H1 (cell line): ENCODE measurements at regions not wholly inside any gene's neighbourhood (a gene's known extent, or its start where the extent isn't known, plus 50 kb on each side); places are given as distances from the start of the nearest gene placed in this dataset.

Experiments used
- BCL11A ChIP-seq, 2 experiments: IDR thresholded peaks; one replicate each; pipeline ENCODE4 v1.6.1; 2011; ENCODE audit warnings: low read depth in 2 of 2, low read length in 2 of 2, mild to moderate bottlenecking in 2 of 2
- EZH2 ChIP-seq: fragments of 200-600 bp; sonication (generic); IDR thresholded peaks from 2 replicates; pipeline ENCODE4 v1.7.1; 2012; ENCODE audit warnings: low read depth, mild to moderate bottlenecking, moderate library complexity, low read length, inconsistent platforms; ENCODE audit not compliant: severe bottlenecking
- POLR2A ChIP-seq, 2 experiments: IDR thresholded peaks; 1 replicate in 1 of 2; 2 replicates in 1 of 2; pipeline ENCODE4 v1.6.1; 2011; ENCODE audit warnings: low read depth in 2 of 2, low read length in 2 of 2, mild to moderate bottlenecking in 2 of 2; ENCODE audit errors: control extremely low read depth in 1 of 2
- RAD21 ChIP-seq, 2 experiments: IDR thresholded peaks in 1 of 2; conservative IDR thresholded peaks in 1 of 2; 2 replicates each; pipeline ENCODE4 v1.6.1; 2011; ENCODE audit warnings: low read depth in 2 of 2, low read length in 2 of 2, improper control_type of control experiment in 1 of 2, inconsistent platforms in 1 of 2, mild to moderate bottlenecking in 1 of 2, moderate library complexity in 1 of 2
- SIX5 ChIP-seq: IDR thresholded peaks from 2 replicates; pipeline ENCODE4 v1.6.1; 2011; ENCODE audit warnings: mild to moderate bottlenecking, low read depth, low read length
- TEAD4 ChIP-seq: IDR thresholded peaks from 2 replicates; pipeline ENCODE4 v1.6.1; 2012; ENCODE audit warnings: low read depth, low read length, inconsistent platforms, mixed read lengths
- YY1 ChIP-seq: IDR thresholded peaks from 2 replicates; pipeline ENCODE4 v1.6.1; 2011; ENCODE audit warnings: low read depth, mild to moderate bottlenecking, low read length
- TF ChIP-seq, protein P1 (sequence below), 3 experiments: IDR thresholded peaks; 1 replicate in 2 of 3; 2 replicates in 1 of 3; pipeline versions ENCODE4 v1.5.1 to v1.6.1; 2011; ENCODE audit warnings: low read length in 3 of 3, mild to moderate bottlenecking in 3 of 3, inconsistent platforms in 2 of 3, low read depth in 1 of 3, moderate library complexity in 1 of 3; ENCODE audit not compliant: insufficient read depth in 1 of 3; ENCODE audit errors: control extremely low read depth in 1 of 3
- TF ChIP-seq, protein P2 (sequence below): IDR thresholded peaks from 2 replicates; pipeline ENCODE4 v1.6.1; 2011; ENCODE audit warnings: low read depth, mild to moderate bottlenecking, low read length; ENCODE audit not compliant: insufficient read depth

DNA sequence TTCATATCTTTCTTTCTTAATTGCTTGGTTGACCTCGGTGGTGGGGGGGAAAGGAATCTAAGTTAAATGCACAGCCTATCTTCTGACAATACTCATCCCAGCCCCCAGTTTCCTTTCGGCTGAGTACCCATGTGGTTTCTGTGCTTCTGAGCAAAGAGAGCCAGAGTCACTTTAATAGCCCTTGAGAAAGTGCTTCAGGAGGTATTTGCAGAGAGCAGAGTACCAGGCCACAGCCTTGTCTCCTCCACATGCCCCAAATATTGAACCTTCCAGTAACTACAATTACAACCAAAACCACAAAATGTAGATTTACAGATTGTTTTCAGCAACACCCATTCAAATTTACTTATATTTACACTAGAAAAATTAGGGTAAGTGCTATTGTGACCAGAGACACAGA, 647.4 kb downstream of the NR2F2 start:
- TF ChIP-seq SIX5 (no peak), POLR2A (IDR thresholded peaks at IDR 0.05; ENCODE audit: control extremely low read depth in 1 of 2, low read depth in 2 of 2, low read length in 2 of 2) (no peak), BCL11A (IDR thresholded peaks at IDR 0.05; ENCODE audit: low read depth in 2 of 2, low read length in 2 of 2) (no peak), TEAD4 (no peak), YY1 (no peak), EZH2 (no peak), RAD21 (IDR thresholded peaks at IDR 0.05 in 1 of 2, conservative IDR thresholded peaks at IDR 0.05 in 1 of 2; ENCODE audit: low read depth in 2 of 2, low read length in 2 of 2) (no peak)
- TF ChIP-seq, protein P1, sequence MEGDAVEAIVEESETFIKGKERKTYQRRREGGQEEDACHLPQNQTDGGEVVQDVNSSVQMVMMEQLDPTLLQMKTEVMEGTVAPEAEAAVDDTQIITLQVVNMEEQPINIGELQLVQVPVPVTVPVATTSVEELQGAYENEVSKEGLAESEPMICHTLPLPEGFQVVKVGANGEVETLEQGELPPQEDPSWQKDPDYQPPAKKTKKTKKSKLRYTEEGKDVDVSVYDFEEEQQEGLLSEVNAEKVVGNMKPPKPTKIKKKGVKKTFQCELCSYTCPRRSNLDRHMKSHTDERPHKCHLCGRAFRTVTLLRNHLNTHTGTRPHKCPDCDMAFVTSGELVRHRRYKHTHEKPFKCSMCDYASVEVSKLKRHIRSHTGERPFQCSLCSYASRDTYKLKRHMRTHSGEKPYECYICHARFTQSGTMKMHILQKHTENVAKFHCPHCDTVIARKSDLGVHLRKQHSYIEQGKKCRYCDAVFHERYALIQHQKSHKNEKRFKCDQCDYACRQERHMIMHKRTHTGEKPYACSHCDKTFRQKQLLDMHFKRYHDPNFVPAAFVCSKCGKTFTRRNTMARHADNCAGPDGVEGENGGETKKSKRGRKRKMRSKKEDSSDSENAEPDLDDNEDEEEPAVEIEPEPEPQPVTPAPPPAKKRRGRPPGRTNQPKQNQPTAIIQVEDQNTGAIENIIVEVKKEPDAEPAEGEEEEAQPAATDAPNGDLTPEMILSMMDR (IDR thresholded peaks at IDR 0.05; ENCODE audit: control extremely low read depth in 1 of 3, insufficient read depth in 1 of 3, low read depth in 1 of 3, low read length in 3 of 3), result no peak
- TF ChIP-seq, protein P2, sequence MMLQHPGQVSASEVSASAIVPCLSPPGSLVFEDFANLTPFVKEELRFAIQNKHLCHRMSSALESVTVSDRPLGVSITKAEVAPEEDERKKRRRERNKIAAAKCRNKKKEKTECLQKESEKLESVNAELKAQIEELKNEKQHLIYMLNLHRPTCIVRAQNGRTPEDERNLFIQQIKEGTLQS, result no peak
